HEK293T (cell line): ENCODE measurements at regions not wholly inside any gene's neighbourhood (a gene's known extent, or its start where the extent isn't known, plus 50 kb on each side); places are given as distances from the start of the nearest gene placed in this dataset.

Experiments
- CTCF ChIA-PET: fragments of 350-600 bp; formaldehyde crosslinking; extraction: SDS; loops from one replicate; lab custom pipeline; 2021; ENCODE audit warnings: antibody characterized with exemption, inconsistent platforms; lab: Yijun Ruan, JAX
- POLR2A ChIA-PET: fragments of 350-600 bp; formaldehyde crosslinking; extraction: SDS; loops from one replicate; lab custom pipeline; 2020; ENCODE audit warnings: antibody characterized with exemption, inconsistent platforms; lab: Yijun Ruan, JAX
- DNase-seq: peaks from one replicate; pipeline ENCODE4 v3.0.0; 2012; ENCODE audit warnings: mixed read lengths; ENCODE audit errors: extremely low spot score
- ARNT ChIP-seq: fragments of 450-650 bp; IDR thresholded peaks from 2 replicates; pipeline ENCODE4 v1.6.1; 2017; ENCODE audit warnings: mild to moderate bottlenecking
- BHLHE40 ChIP-seq: fragments of 450-650 bp; IDR thresholded peaks from 2 replicates; pipeline ENCODE4 v1.6.1; 2016; ENCODE audit warnings: mild to moderate bottlenecking, moderate library complexity, borderline replicate concordance
- CTBP1 ChIP-seq: fragments of 450-650 bp; IDR thresholded peaks from 2 replicates; pipeline ENCODE4 v1.6.1; 2016; ENCODE audit warnings: borderline replicate concordance
- ELF4 ChIP-seq: fragments of 450-650 bp; IDR thresholded peaks from 2 replicates; pipeline ENCODE4 v1.6.1; 2017; ENCODE audit warnings: antibody characterized with exemption
- FOXA1 ChIP-seq: fragments of 450-650 bp; IDR thresholded peaks from 2 replicates; pipeline ENCODE4 v1.6.1; 2016; ENCODE audit warnings: mild to moderate bottlenecking
- FOXK2 ChIP-seq: fragments of 450-650 bp; IDR thresholded peaks from 2 replicates; pipeline ENCODE4 v1.6.1; 2016; ENCODE audit warnings: mild to moderate bottlenecking
- FOXM1 ChIP-seq: fragments of 450-650 bp; IDR thresholded peaks from 2 replicates; pipeline ENCODE4 v1.6.1; 2017; ENCODE audit warnings: mild to moderate bottlenecking, borderline replicate concordance
- HDGF ChIP-seq: fragments of 450-650 bp; IDR thresholded peaks from 2 replicates; pipeline ENCODE4 v1.6.1; 2017; ENCODE audit warnings: antibody characterized with exemption, borderline replicate concordance
- L3MBTL2 ChIP-seq: fragments of 450-650 bp; conservative IDR thresholded peaks from 2 replicates; pipeline ENCODE4 v1.6.1; 2016; ENCODE audit warnings: mild to moderate bottlenecking
- LEF1 ChIP-seq: fragments of 450-650 bp; IDR thresholded peaks from 2 replicates; pipeline ENCODE4 v1.6.1; 2017; ENCODE audit warnings: mild to moderate bottlenecking, borderline replicate concordance
- NFRKB ChIP-seq: fragments of 450-650 bp; IDR thresholded peaks from 2 replicates; pipeline ENCODE4 v1.6.1; 2016; ENCODE audit warnings: mild to moderate bottlenecking, moderate library complexity
- PKNOX1 ChIP-seq: fragments of 450-650 bp; IDR thresholded peaks from 2 replicates; pipeline ENCODE4 v1.6.1; 2016
- SP1 ChIP-seq: fragments of 450-650 bp; IDR thresholded peaks from 2 replicates; pipeline ENCODE4 v1.6.1; 2017
- SUZ12 ChIP-seq: fragments of 450-650 bp; IDR thresholded peaks from 2 replicates; pipeline ENCODE4 v1.6.1; 2016; ENCODE audit warnings: mild to moderate bottlenecking
- TARDBP ChIP-seq: fragments of 450-650 bp; IDR thresholded peaks from 2 replicates; pipeline ENCODE4 v1.6.1; 2016
- ZNF384 ChIP-seq: fragments of 450-650 bp; IDR thresholded peaks from 2 replicates; pipeline ENCODE4 v1.6.1; 2016

- POLR2A ChIA-PET, result no interaction called here
- no peak for DNase-seq
- TF ChIP-seq TARDBP, result no peak
- no peak for TF ChIP-seq HDGF
- no peak for TF ChIP-seq NFRKB
- TF ChIP-seq CTBP1, result no peak
- TF ChIP-seq L3MBTL2, result no peak
- TF ChIP-seq SUZ12, result no peak
- TF ChIP-seq FOXA1, result no peak
- TF ChIP-seq SP1, result no peak
- TF ChIP-seq LEF1, result no peak
- no peak for TF ChIP-seq ZNF384
- no peak for TF ChIP-seq ARNT
- TF ChIP-seq ELF4, result no peak
- no peak for TF ChIP-seq PKNOX1
- TF ChIP-seq BHLHE40, result no peak
- no peak for TF ChIP-seq FOXM1
- CTCF ChIA-PET, result no interaction called here
These were observed 154.7 kb upstream of the DOK6 start for GRCh38 chr18:69246027-69246426.

GRCh38 chr18:69250305-69251151 is 150.2 kb upstream of the DOK6 start:
- CTCF ChIA-PET, result interaction anchor here (0.6 kb wide), 1 partner anchor 834 kb away, joined by 4 read pairs; no protein-coding TSS in a partner anchor
- POLR2A ChIA-PET, result no interaction called here
- TF ChIP-seq TARDBP (no peak), FOXM1 (no peak), ELF4 (no peak), SP1 (no peak), FOXK2 (no peak), LEF1 (no peak), ARNT (no peak), NFRKB (no peak)
- DNase-seq, result no peak

- ChIA-PET CTCF (no interaction called here), POLR2A (no interaction called here)
- DNase-seq, result no peak
- TF ChIP-seq L3MBTL2 (no peak), FOXA1 (no peak), LEF1 (no peak), NFRKB (no peak), TARDBP (no peak), ARNT (no peak), CTBP1 (no peak), PKNOX1 (no peak), BHLHE40 (no peak), FOXK2 (no peak), SP1 (no peak), ELF4 (no peak), SUZ12 (no peak)
These were observed 142.7 kb upstream of the DOK6 start for GRCh38 chr18:69257861-69258458.

GRCh38 chr18:69259282-69259681 is 141.4 kb upstream of the DOK6 start:
- ChIA-PET CTCF (no interaction called here), POLR2A (no interaction called here)
- DNase-seq, result no peak
- TF ChIP-seq NFRKB (no peak), CTBP1 (no peak), TARDBP (no peak)

- POLR2A ChIA-PET, result no interaction called here
- CTCF ChIA-PET, result no interaction called here
- no peak for TF ChIP-seq ELF4
- no peak for DNase-seq
These were observed 139.3 kb upstream of the DOK6 start for GRCh38 chr18:69261406-69261805.

- no peak for TF ChIP-seq ARNT
- TF ChIP-seq PKNOX1, result no peak
- no peak for TF ChIP-seq HDGF
- TF ChIP-seq FOXA1, result no peak
- TF ChIP-seq CTBP1, result no peak
- TF ChIP-seq NFRKB, result no peak
- no peak for TF ChIP-seq L3MBTL2
- no peak for TF ChIP-seq FOXM1
- no peak for TF ChIP-seq SUZ12
- DNase-seq, result no peak
- ChIA-PET POLR2A (no interaction called here), CTCF (no interaction called here)
These were observed 135.0 kb upstream of the DOK6 start for GRCh38 chr18:69265656-69266055.
